HG03025 (cell line): ENCODE measurements at regions not wholly inside any gene's neighbourhood (a gene's known extent, or its start where the extent isn't known, plus 50 kb on each side); places are given as distances from the start of the nearest gene placed in this dataset.
A peak's percentile ranks its signal among the peaks of the same experiment; 100 is the strongest.
"Not testable (repeated sequence)": the region's sequence is repeated elsewhere in the genome, so short reads cannot be mapped to it uniquely, and the experiment has no call there.

Source experiments
- ATAC-seq: cut with Tn5 transposase; IDR thresholded peaks from one replicate; pipeline ENCODE4 v1.9.1; 2021; ENCODE audit warnings: mild to moderate bottlenecking, moderate library complexity; ENCODE audit not compliant: unreplicated experiment, low FRiP score

DNA sequence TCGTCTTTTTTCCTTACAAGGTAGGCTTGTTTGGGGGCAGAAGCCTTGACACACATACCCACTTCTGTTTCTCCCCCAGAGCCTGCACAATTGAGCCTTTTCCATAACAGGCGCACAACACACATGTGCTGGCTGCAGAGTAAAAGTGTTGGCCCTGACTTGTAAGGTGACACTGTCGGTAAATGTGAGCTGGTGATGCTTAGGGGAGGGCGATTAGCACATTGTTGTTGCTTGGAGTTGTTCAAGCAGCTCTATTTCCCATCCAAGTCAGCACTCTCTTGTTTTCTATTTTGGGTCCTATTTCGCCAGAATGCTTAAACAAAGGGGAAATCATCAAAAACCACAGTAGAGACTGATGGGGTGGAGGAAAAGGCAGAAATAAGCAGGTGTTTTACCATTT, 51.9 kb upstream of the PTPRJ start:
- ATAC-seq: no peak

DNA sequence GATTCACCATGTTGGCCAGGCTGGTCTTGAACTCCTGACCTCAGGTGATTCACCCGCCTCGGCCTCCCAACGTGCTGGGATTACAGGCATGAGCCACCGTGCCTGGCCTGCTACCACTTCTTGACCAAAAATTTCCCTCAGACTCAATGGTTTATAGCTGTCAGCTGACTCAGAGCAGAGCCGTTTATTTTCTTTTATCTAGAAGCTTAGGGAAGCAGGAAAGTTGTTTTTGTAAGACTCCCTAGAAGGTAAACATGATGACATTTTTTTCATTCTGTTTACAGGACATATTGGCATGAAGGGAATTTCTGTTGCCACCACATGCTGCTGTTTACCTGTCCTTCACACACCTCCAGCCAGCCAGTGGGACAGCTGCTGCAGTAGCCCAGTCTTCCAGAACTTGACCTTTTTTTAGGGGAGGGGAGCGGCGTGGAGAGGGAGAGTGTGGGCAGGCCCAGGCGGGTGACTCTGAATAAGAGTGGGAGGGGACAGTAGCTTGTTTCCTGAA, 56.1 kb upstream of the PTPRJ start:
- ATAC-seq: no peak

DNA sequence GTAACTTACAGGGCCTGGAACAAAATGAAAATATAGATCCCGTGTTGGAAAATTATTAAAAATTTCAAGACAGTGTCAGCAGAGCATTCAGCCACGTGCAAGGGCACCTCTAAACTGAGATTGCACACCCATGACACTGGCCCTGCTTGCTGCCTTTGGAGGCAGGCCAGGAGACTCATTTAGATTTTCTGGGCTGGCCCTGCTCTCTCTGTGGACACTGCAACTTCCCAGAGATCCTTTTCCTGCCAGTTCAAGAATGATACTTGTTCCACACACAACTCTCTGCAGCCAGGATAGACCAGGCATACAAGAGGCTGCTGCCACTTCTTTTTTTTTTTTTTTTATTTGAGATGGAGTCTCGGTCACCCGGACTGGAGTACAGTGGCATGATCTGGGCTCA, 56.7 kb upstream of the PTPRJ start:
- ATAC-seq: no peak

DNA sequence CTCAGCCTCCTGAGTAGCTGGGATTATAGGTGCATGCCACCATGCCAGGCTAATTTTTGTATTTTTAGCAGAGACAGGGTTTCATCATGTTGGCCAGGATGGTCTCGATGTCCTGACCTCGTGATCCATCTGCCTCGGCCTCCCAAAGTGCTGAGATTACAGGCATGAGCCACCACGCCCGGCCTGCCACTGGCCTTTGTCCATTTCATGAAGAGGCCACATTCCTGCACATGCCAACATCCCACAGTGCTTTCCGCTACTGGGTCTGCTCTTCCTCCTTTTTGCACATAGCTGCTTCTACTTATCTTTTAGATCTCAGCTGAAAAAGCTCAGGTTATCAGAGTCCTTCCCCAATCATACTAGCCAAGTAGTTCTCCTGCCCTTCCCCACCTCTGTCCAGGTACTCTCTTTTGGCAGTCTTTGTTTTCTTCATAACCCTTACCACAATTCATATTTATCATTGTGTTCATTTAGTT, 59.2 kb upstream of the PTPRJ start:
- not testable (repeated sequence) for ATAC-seq

DNA sequence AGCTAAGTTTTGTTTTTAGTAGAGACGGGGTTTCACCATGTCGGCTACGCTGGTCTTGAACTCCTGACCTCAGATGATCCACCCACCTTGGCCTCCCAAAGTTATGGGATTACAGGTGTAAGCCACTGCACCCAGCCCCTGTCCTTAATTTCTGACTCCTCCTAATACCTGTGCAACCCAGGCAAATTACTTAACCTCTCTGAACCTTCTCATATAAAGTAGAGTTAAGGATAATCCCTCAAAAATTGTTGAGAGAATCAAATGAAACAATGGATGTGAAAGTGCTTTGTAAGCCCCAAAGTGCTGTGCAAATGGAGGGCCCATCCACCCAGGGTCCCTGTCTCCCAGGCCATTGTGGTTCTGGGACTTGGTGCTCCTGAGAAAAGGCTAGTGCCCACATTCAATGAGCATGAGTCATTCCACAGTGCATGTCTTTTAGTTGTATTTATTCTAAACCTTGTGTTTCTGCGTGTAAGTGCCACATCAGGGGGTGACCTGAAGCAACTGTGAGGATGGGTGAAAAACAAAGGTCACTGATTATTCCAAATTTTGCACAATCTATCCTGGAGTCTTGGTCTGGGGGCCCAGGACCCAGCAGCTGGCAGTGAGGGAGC, 61.4 kb upstream of the PTPRJ start:
- ATAC-seq: no peak

DNA sequence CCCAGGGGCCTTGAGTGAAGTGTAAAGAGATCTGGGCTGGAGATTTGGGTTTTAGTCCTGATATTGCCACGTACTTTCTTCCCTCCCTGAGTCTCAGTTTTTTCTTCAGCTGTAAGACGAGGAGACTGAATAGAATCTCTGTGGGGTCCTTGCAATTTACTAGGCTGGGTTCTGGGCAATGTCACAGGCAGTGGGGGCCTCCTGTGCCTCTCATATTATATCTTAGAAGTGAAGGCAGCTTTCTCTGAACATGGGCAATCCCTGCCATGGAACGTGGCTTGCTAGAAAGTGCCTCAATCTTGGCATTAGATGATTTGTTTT, 62.0 kb upstream of the PTPRJ start:
- no peak for ATAC-seq

DNA sequence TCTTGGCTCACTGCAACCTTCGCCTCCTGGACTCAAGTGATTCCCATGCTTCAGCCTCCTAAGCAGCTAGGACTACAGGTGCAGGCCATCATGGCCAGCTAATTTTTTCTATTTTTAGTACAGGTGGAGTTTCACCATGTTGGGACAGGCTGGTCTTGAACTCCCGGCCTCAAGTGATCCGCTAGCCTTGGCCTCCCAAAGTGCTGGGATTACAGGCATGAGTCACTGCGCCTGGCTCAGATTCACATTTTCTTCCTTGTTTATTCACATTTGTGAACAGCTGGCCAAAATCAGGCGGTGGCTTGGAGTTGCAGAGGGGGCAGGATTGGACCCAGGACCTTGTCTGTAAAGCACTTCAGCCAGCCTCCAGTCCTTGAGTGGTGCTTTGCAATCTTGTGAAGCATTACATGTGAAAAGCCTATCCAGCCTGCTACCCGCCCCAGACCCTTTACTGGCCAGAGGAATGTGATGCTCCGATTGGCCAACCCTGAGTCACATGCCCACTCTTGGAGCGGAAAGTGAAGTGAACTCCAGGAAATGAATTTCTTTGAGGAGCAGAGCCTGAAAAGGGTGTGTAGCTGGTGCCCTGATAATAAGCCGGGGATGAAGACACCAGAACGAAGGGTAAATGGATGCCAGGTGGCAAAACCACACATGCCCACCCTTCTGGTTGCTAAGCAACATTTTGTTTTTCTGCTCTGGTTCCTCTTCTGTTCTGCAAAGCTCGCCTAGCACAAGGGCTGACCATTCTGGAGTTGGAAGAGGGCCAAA, 62.6 kb upstream of the PTPRJ start:
- ATAC-seq: no peak

DNA sequence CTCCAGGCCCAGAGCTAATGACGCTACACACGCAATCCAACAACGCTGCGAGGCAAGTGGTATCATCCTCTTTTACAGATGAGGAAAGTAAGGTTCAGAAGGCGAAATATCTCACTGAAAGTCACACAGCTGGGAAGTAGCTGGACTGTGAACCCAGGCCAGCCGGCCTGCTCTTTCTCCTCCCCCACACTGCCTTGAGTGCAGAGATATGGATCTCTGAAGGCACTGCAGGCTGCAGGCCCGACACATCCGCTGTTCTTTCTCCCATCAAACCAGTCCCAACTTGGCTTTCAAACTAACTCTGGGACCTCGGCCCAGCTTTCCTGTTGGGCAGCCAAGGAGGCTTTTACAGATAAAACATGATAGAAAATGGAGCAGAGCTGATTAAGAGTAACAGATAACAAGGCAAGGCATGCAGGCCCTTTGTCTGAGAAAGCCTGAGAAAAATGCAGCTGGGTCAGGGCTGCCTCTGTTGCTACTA, 64.0 kb upstream of the PTPRJ start:
- ATAC-seq: no peak

DNA sequence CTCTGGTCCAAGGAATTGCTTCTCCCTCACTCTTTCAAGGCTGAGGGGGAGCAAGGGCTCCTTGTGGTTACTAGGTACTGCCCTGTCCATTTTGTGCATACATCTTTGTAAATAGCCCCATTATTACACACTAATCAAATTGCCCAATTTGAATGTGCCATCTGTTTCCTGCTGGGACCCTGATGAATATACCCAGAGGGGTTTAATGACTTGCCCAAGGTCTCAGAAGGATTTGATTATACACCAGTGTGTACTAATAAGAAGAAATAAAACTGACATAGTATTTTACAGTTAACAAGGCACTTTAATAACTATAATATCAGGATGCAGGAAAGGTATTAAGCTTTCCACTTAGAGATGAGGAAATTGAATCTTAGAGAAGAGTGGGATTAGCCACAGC, 64.6 kb upstream of the PTPRJ start:
- no peak for ATAC-seq

DNA sequence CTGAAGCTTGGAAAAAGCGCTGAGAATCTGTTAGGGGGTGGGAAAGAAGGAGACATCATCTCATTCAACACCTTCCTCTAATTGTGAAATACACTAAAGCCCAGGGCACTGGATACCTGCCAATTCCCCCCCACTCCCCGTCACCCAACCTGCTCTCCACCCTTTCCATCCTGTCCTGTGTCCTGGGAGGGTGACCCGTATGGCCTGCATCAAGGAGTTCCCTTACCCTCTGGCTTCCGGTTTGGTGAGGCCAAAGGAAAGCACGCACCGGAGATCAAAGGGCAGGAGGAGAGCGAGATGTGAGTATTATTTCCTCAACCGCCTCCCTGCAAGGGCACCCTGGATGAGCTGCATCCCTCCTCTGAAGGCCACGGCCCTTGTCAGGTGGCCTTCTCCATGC, 65.0 kb upstream of the PTPRJ start:
- ATAC-seq: no peak

DNA sequence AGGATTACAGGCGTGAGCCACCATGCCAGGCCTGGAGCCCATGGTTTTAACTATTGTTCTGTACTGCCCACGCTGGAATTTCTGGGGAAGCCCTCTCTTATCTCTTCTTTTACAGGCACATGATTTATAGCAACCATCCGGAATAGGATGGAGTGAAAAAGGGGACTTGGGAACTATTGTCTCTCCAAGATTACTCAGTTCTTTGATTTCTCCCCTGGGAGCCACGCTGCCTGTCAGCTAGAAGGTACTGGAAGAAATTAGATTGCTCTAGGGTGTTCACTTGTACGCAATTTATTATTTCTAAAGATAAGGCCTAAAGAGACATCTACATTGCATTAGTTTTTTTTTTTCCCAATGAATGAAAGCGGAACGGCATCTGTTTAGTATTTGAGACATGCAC, 65.6 kb upstream of the PTPRJ start:
- ATAC-seq: no peak

DNA sequence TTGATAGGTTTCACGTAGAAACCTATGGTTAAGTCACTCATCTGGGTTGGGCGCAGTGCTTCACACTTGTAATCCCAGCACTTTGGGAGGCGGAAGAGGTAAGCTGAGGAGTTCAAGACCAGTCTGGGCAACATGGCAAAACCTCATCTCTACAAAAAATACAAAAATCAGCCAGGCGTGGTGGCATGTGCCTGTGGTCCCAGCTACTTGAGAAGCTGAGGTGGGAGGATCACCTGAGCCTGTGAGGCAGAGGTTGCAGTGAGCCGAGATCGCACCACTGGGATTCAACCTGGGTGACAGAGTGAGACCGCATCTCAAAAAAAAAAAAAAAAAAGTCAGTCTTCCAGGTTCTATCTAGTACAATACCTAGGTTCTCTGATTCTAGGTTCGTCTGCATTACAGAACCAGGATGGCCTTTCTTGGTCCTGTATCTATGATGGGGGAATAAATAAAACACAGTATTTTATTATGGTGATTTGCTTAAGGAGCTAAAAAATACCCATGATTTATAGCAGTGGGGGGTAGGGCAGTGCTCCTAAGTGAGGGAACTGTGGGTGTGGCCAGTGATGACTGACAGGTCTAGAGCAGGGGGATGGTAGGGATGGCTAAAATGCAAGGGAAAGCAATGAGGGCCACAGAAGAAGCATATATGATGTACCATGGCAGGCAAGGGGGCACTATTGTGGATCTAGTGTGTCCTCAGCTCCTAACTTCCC, 65.5 kb upstream of the NUP160 start:
- ATAC-seq: no peak

DNA sequence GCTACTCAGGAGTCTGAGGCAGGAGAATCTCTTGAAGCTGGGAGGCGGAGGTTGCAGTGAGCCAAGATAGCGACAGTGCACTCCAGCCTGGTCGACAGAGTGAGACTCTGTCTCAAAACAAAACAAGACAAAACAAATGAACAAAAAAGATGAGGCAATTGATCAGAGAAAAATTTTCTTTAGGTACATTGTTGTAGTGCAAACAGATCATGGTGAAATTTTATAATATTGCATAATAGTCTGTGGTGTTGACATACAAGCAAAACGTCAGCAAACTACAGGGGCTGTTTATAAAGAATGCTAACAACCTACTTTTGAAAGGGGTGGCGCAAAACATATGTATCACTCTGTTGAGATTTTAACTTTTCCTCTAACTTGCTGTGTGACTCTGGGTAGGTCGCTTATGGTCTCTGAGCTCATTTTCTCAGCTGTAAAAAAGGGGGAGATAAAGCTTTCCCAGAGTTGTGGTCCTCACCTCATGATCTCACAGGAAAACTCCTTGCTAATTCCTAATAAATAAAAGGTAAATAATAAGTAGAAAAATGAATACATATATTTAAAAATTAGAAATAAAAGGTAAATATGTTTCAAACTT, 64.8 kb upstream of the NUP160 start:
- ATAC-seq: no peak

DNA sequence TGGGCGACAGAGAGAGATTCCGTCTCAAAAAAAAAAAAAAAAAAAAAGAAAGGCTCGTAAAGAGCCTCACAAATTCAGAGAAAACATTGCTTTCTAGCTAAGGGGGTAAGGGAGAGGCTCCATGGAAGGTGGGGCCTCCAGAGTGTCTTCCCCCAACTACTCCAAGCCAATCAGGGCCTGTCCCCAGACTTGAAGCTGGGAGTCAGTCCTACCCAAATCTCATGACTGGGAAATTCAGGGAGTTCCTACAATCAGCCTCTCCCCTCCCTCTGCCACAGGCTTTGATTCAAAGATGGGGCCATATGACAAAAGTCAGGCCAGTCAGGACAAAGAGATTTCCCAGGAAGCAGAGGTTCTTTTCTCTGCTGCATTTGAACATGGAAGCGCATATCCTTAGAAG, 63.0 kb upstream of the NUP160 start:
- ATAC-seq: no peak

DNA sequence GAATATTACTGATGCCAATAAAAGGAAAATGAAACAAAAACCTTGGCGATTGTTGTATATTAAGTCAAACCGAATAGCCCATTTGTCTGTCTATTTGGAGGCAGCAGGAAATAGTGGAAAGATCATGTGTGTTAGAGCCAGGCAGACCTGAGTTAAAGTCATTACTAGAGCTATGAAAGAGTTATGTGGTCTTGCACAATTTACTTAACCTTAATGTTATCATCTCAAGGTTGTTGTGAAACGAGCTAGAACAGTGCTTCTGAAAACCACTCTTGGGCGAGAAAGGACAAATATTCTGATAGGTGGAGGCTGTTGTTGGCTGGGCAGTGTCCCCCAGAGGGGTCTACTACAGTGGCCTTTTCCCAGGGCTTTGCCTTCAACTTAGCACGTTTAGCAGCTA, 60.0 kb upstream of the NUP160 start:
- ATAC-seq: no peak

DNA sequence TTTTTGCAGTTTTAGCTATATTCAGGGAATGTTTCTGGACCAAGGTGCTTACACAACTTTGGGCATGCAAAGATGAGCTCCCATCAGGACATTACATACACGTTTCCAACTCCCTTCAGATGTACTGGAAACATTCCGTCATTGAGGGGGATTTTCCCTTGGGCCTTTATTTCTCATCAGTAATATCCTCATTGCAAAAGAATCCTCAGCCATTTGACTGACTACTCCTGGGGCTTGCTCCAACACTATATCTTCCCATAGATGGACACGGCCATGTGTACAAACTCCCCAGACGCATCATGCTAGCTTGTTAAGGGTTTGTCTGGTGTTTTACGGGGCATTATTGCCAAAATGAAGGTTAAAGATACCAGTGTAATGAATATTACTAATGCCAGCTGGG, 59.3 kb upstream of the NUP160 start:
- no peak for ATAC-seq

DNA sequence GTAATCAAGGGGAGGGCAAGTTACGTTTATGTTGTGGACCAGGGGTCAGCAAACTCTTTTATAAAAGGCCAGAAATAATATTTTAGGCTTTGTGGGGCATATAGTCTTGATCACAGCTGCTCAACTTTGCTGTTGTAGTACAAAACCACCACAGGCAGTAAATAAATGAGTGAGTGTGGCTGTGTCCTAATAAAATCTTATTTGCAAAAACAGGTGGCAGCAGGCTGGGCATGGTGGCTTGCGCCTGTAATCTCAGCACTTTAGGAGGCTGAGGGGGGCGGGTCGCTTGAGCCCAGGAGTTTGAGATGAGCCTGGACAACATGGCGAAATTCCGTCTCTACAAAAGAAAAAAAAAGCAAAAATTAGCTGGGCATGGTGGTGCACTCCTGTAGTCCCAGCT, 57.9 kb upstream of the NUP160 start:
- no peak for ATAC-seq

DNA sequence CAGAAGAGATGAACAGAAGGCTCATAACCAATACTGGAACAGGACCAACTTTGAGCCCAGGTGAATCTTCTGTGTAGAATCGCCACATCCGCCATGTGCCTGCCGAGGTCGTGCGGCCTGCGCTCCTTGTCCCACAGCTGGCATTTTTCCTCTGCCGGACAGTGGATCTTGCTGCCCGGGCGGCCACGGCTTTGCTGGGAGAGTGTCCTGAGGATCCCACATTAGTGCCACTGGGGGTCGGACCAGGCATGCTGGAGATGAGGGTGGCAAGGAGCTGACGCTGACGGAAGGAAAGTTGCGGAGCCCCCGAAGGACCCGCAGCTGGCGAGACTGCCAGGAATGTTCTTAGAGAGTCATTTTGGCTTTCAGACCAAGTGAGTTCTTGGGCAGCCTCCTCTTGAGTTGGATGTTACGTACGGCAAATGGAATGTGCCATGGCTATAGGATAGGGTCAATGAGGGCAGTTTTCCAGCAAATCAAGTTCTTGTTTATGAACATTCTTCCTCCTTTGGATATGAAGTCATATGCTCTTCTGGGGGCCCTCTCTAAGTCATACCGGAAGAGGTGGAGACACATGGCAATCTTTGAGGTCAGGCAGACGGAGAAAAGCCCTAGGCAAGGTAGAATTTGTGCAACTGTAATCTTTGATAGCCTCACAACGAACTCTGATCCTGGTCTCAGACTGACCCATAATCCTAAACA, 57.4 kb upstream of the NUP160 start:
- no peak for ATAC-seq

DNA sequence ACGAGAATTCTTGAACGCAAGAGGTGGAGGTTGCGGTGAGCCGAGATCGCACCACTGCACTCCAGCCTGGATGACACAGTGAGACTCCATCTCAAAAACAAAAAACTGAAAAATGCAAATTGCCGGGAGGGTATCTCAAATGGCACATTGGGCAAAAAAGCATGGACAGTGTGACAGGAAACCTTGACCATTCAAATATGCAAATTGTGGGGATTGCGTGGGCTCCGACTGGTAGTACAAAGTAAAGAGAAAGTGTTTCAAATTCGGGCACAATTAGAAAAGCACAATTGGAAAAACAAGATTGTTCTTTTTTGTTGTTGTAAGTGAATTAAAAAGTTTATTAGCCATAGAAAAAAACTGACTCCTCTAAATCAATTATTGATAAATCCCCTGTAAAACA, 56.7 kb upstream of the NUP160 start:
- no peak for ATAC-seq

DNA sequence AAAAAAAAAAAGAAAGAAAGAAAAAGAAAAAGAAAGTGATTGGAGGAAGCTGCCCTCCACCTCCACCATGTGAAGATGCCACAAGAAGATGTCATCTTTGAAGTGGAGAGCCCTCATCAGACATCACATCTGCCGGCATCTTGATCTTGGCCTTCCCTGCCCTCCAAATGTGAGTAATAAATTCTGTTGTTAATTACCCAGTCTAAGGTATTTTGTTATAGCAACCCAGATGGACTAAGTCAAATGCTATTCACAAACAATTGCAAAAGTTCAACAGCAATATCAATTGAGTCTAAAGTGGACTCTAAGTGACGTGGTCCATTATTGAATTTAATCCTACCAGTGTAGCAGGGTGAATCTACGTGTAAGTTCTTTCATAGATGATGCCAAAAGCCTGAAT, 55.9 kb upstream of the NUP160 start:
- ATAC-seq: no peak

DNA sequence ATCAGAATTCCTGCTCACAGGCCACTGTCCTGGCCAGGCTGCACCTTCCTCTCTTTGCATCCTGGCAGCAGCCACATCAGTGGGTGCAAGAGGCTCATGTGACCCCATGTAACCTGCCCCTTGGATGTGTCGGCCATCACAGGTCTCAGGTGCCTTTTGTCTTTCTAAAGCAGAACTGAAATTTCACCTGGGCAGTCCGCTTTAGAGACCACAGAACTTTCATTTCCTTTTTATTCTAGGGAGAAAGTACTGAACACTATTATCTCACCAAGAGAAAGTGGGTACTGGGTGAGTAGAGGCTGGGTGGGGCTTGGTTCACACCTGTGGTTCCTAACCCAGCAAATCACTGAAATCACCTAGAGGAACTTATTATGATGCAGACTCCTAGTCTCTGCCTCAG, 51.7 kb upstream of the NUP160 start:
- peak; percentile 98 for ATAC-seq
